NCI-H446 (cell line): ENCODE measurements at regions not wholly inside any gene's neighbourhood (a gene's known extent, or its start where the extent isn't known, plus 50 kb on each side); places are given as distances from the start of the nearest gene placed in this dataset.
"Not testable (repeated sequence)": the region's sequence is repeated elsewhere in the genome, so short reads cannot be mapped to it uniquely, and the experiment has no call there.

ENCODE experiments used
- DNase-seq, 2 experiments: peaks; one replicate each; lab custom pipeline; 2025; lab: John Stamatoyannopoulos, UW

DNA sequence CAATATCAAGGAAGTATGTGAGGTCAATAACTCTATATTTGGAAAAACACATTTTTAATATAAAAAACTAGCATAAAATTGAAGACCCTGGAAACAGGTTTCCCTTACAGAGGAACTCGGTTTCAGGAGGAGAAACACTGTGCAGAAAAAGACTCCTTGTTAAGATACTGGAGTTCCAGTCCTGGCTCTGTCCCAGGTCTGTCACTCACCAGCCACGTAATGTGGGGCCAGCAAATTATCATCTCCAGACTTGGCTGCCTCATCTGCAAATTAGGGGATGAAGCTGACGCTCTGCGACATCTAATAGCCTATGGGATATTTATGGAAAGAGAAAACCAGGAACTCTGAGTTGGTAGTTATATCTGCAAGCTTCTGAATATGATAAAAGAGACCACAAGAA is 702.7 kb downstream of the EPHA7 start:
- peak; percentile 17 to 66 for DNase-seq

GRCh38 chr6:92715991-92716390 is 703.4 kb downstream of the EPHA7 start:
- peak; percentile 45 to 76 for DNase-seq

DNA sequence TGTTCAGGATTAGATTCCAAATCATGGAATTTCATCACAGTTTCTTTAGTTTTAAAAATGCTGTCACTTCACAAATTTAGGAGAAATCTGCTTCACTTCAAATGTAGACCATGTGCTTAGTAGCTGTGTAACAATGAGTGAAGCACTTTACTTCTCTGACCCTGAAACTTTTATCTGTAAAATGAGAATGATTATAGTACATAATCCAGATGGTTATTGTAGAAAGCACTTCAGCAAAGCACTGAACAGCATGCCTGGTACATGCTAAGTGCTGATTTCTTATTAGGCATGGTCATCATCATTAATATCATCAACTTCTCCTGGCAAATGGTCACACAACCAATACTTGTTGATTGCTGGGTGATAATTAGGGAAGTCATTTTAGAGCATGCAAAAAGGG is 705.0 kb downstream of the EPHA7 start:
- DNase-seq, result no peak

- no peak for DNase-seq
Measured at GRCh38 chr6:92710048-92710447, 709.3 kb downstream of the EPHA7 start.

GRCh38 chr6:92708945-92709344 is 710.4 kb downstream of the EPHA7 start:
- no peak for DNase-seq

DNA sequence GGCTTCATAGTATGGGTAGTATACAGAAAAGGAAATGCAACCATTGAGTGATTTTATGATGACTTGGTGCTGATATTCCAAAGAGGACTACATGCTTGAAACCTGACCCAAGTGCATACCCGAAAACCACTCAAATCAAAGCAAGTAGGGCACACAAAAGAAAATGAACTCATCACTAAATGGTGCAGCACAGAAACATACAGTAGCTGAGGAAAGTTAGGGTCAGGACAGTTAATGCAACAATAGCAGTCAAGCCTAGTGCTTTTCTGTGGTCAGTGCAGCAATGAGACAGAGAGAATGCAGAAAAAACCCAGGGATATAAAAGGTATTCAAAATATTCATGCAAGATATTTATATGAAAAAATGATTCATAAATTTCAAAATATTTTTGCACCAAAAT is 711.1 kb downstream of the EPHA7 start:
- DNase-seq, result no peak

DNA sequence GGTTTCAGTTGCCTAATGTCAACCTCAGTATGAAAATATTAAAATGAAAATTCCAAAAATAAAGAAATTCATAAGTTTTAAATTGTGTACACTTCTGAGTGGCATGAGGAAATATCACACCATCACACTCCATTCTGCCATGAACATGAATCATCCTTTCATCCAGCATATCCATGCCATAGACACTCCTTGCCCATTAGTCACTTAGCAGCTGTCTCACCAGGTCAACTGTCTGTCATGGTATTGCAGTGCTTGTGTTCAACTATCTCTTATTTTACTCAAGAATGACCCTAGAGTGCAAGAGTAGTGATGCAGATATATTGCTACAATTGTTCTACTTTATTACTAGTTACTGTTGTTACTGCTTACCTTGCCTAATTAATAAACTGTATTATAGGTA is 712.4 kb downstream of the EPHA7 start:
- no peak for DNase-seq

DNA sequence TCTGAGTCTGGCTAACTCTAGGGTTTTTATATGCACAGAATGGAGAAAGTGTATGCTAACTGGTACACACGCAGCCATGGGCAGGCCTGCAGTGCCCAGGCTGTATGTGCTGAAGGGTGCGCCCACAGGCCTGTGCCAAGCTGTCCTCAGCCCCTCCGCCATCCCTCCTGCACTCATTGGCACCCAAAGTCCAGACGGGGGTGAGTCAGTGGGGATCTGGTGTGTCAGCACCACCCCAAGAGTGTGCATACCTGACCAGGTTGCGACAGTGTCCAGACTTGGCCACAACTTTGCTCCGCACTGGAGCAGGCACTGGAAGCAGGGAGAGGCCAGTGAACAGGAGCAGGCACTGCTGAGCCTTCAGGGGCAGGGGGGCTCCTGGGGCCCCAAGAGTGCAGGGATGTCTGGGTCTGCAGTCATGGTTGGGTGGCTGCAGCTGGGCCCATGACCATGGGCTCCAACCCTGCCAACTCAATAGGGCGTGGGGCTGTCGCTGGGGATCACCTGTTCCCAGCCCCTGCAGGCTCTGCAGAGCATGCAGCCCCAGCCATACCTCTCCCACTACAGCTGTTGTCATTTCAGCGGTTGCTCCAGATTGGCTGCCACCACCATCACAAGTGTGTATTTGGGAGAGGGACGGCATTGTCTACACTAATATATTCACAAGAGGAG is 717.8 kb downstream of the EPHA7 start:
- no peak for DNase-seq

- DNase-seq, result no peak
Measured at GRCh38 chr6:92700411-92700810, 718.9 kb downstream of the EPHA7 start.

- no peak for DNase-seq
Measured at GRCh38 chr6:92690997-92691599, 728.3 kb downstream of the EPHA7 start.

GRCh38 chr6:92688342-92688741 is 731.0 kb downstream of the EPHA7 start:
- DNase-seq, result no peak

DNA sequence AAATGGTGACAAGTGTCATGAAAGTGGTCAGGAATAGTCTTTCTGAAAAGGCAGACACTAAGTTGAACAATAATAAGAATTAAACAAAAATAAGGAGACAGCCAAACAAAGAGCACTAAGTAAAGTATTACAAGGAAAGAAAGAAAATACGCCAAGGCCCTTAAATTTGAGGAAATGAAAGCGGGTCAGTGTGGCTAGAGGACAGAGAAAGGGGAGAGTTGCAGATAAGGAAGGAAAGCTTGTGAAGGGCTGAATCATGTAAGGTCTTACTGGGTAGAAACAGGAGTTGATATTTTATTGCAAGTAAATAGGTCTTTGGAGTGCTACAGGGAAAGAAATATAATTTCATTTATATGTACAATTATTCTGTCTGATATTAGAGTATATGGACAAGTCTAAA is 732.1 kb downstream of the EPHA7 start:
- no peak for DNase-seq

GRCh38 chr6:92684386-92684785 is 735.0 kb downstream of the EPHA7 start:
- DNase-seq, result no peak

- no peak for DNase-seq
Measured at GRCh38 chr6:92683748-92684147, 735.6 kb downstream of the EPHA7 start.

- DNase-seq, result no peak
Measured at GRCh38 chr6:92682516-92683398, 736.6 kb downstream of the EPHA7 start.

- DNase-seq, result no peak
Measured at GRCh38 chr6:92681401-92681800, 738.0 kb downstream of the EPHA7 start.

- not testable (repeated sequence) for DNase-seq
Measured at GRCh38 chr6:92671462-92671861, 747.9 kb downstream of the EPHA7 start.

DNA sequence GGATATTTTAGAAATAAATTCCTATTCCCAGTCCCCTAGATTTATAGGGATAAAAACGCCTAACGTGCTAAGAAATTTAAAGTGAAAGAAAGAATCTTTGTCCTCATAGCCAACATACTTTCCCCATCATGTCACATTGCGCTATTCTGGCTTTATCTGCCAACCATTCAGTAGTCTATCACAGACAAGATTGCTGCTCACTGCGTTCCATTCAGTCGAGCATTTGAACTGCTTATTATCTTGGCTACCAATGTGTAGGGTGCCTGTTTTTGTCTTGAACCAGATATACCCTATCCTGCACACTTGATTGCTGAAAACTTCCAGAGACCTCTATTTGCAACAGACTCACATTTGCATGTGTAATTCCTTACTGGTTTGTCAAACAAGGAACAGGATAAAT is 751.5 kb downstream of the EPHA7 start:
- DNase-seq, result no peak

- DNase-seq, result no peak
Measured at GRCh38 chr6:92648364-92649086, 770.8 kb downstream of the EPHA7 start.

DNA sequence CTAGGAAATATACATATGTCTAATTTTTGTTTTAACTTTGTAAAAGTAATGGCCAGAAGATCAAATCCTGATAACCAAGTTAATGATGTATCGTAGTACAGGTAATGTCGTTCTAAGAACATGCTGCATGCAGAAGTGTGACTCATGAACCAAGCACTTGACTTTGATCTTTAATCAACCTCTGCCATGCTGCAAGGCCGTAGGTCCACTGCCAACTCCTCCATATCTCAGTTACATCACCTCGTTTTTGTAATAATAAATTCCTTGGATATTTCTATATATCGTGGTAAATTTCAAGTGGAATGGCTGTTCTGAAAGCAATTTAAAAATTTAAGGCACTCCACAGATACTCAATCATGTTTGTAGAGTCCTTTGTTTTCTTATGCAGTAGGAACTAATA is 771.7 kb downstream of the EPHA7 start:
- no peak for DNase-seq

GRCh38 chr6:92644104-92644791 is 775.1 kb downstream of the EPHA7 start:
- DNase-seq, result not testable (repeated sequence)
